ENCODE measurements at regions not wholly inside any gene's neighbourhood (a gene's known extent, or its start where the extent isn't known, plus 50 kb on each side); places are given as distances from the start of the nearest gene placed in this dataset.

GRCh38 chr2:160666154-160667060, 172.8 kb upstream of the RBMS1 start:
- TF ChIP-seq CTCF (conservative IDR thresholded peaks at IDR 0.05; ENCODE audit: low read depth, low read length) (no peak), EZH2 (IDR thresholded peaks at IDR 0.05; ENCODE audit: borderline replicate concordance, low read depth, low read length, poor library complexity, severe bottlenecking) (no peak)
